RKO (cell line): ENCODE measurements at regions not wholly inside any gene's neighbourhood (a gene's known extent, or its start where the extent isn't known, plus 50 kb on each side); places are given as distances from the start of the nearest gene placed in this dataset.

Source experiments
- DNase-seq: peaks from one replicate; pipeline ENCODE4 v3.0.0-alpha.2; 2016; ENCODE audit warnings: low spot score

DNA sequence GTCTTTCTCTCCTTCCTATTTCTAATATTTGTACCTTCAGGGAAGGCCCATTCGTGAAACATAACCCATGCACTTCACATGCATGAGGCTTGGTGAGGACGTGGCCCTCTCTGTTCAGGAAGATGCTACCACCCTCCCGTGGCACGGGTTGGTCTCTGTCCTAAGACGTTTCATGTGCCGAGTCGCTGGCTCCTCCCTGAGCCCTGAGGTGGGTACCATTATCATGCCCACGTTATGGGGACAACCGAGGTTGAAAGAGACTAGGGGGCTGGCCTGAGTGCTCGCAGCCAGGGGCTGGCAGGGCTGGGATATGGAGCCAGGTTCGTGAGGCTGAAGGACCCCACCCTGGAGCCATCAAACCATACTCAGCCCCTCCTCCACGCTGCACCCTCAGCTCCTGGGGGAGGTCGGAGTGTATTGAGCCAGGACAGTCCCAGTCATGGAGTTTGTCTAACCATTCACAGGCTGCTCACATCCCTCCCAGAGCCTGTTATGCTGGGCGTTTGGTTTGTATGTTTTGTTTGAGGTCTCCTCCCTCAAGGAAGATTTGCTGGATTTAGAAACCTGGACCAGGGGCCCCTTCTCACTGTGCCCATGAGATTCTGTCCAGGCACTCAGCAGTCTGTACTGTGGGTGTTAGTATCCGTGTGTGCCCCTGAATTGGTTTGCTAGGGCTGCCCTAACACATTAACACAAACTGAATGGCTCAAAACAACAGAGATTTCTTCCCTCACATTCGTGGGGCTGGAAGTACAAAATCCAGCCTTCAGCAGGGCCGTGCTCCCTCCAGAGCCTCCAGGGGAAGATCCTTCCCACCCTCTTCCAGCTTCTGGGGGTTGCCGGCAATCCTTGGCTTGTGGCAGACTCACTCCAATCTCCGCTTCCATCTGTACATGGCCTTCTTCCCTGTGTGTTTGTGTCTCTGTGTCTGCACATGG lies 88.3 kb downstream of the ANKRD60 start:
- no peak for DNase-seq

DNA sequence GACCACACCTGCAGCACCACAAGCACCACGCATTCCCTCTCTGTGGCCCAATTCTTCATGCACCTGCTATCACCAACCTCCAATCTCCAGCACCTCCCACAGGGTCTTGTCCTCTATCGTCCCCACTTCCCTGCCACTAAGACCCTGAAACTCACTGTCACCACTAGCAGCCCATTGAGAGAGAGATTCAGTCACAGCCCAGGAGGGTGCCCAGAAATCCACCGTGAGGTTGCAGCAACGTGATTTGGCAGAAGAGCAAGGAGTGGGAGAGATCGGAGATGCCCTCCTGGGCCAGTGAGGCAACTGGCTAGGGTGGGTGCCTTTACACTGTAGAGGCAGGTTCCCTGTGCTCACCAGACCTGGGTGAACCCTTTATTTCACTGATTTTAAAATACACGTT lies 90.1 kb downstream of the ANKRD60 start:
- no peak for DNase-seq

DNA sequence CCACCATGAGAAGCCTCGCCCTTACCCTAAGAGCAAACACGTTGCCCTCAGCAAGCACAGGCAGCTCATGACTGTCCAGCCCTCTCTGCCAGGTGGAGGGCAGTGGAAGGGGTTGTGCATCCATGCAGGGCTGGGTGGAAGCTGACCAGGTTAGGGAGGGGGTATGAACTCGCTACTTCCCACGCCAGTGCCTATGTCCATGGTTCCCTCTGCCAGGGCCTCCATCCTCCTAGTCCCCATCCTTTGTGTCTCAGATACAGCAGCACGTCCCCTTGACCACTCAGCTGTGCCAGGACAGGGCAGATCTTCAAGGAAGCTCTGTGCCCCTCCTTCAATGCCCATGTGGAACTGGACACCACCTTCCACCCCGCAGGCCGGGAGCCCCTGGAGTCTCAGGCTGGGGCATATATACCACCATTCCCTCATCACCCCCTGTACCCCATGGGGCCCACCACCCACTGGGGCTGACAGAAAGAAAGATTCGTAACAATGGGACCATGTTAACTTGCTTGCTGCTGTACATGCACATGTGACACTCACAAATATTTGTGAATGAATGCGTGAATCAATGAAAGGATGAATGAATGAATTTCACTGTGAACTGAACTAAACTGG lies 90.7 kb downstream of the ANKRD60 start:
- no peak for DNase-seq

DNA sequence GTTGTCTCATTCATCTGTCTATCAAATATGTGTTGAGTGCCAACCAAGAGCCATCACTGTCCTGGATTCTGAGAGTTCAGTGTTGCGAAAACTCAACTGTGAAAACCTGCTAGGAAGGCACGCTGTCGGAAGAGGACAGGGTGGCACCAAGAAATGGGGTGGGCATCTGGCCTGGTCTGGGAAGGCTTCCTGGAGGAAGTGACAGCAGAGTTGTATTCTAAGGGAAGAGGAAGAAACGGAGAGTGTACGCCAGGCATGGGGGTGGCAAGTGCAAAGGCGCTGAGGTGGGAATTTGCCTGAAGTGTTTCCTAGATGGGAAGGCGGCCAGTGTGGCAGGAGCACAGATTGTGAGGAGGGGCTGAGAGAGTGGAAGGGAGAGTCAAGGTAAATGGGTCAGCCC lies 91.2 kb downstream of the ANKRD60 start:
- DNase-seq: no peak

DNA sequence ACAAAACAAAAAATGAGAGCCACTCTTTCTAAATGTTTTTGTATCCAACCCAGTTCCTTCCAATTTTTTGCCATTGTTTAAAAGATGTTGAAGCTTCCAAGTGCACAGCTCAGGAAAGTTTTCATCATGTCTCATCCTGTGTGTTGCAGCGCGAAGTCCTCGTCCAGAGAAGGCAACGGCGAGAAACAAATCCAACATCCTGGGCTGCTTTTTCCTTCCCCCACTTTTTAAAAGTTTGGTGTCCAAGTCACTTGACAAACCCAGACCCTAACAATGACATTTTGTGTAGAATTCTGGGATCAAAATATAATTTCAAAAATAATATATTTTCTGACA lies 92.3 kb downstream of the ANKRD60 start:
- DNase-seq: no peak

DNA sequence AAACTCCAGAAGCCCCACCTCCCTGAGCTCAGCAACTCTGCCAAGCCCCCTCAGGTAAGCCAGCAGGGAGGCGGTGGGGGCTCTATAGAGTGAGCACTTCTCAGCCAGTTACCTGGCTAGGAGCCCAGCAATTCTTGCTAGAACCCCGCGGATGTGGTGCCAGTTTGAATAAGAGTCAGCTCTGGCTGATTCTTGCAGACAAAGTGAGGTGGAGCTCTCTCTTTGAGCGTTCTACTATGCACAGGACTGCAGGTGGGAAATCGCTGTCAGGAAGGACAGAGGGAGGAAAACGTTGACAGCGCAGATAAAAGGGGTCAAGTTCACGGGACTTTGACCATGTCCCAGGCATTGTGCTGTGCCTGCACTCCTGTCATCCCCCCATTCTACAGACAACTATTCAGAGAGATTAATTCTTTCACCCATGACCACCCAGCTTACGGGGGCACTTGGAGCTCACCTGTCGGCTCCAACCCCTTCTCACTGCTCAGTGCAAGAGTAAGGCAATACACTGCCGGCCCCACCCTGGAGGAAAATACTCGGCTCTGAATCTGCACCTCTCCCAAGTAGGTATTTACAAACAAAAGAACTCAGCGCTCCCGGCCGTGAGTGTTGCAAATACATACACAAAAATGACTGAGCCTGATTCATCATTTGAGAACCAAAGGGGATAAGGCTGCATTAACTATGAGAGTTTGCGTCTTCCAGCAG lies 92.9 kb downstream of the ANKRD60 start:
- no peak for DNase-seq

DNA sequence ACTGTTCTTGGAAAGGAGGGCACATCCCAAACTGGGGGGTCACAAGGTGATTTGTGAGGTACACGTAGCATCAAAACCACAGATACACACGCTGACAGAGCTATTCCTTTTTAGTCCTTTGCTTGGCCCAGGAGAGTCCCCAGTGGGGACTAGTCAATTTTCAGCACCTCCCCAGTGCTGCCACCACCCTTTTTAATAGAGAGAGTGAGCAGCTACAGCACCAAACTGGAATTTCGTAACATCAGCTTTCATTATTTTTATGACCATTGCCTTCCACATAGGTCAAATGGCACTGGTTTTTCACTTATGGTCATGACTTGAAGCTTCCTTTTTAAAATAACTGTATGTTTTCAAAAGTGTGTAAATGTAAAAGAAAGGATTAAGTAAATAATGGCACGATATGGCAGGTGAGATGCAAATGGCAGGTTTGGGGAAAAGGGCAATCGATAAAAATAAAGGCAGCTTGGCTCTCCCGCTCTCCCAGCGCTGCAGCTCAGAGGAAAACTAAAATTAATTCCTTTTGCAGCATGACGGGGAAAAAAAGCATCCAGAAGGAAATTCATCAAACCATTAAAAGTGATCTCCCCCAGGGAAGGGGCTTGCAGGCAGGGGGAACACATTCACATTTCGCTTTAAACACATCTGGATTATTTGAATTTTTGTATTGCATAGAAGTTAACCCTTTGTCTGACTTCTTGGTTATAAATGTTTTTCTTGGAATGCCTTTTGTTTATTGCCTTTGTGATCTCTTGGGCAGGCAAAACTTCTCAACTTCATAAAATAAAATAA lies 95.2 kb downstream of the ANKRD60 start:
- DNase-seq: no peak

DNA sequence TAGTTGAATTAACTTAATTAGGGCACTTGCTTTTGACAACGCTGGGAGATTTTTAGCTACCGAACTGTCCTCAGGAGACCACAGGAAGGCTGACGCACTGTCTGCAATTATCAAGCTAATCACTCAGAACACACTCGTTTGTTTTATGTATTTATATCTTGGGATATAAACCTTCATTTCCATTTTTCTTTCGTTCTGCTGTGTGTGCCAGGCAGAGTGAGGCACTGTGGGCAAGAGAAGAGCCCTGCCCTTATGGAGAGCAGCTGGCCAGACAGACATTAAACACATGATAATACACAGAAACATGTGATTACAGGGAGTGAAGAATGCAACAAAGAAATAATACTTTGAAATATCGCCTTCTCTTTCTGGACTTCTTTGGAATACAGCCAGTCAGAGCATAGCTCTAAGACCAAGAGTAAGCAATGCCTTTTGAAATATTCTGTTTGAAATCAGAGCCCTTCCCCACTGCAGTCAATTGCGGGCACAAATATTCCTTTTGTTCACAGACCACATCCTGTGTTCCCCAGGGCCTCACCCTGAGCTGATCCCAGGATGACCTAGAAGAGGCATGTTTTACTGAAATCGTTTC lies 96.8 kb downstream of the ANKRD60 start:
- DNase-seq: no peak

DNA sequence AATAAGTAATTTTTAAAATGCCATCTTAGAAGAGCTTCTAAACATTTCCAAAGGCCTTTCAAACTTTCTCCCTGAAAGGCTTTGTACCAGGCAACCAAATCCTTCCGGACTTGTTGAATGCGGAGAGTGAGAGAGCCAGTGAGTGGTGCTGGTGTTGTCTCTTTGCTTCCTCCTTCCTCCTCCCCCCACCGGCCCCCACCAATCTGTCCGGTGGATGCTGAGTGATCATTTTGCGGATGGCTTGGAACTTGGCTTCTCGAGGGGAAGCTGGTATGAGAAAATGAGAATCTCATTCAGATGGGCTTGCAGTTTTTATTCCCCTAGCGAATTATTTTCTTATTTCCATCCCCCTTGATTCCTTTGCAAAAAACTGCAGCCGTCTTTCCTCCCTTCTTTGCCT lies 97.3 kb downstream of the ANKRD60 start:
- no peak for DNase-seq

DNA sequence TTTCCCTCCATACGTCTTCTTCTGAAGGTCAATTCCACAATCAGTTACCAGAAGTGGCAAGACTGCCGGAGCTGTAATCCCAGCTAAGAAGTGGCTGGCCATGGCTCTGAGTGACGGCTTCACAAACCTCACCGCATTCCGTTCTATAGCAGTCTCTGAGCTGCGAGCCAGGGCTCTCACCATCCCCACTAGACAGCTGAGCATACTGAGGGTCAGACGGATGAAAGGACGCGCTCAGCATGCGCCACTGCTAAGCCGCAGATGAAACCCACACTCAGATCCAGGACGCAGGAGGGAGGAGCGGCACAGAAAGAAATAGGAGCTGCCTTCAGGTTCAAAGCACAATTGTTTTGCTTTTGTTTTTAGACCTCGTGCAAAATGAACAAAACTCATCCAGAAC lies 97.9 kb downstream of the ANKRD60 start:
- DNase-seq: no peak

DNA sequence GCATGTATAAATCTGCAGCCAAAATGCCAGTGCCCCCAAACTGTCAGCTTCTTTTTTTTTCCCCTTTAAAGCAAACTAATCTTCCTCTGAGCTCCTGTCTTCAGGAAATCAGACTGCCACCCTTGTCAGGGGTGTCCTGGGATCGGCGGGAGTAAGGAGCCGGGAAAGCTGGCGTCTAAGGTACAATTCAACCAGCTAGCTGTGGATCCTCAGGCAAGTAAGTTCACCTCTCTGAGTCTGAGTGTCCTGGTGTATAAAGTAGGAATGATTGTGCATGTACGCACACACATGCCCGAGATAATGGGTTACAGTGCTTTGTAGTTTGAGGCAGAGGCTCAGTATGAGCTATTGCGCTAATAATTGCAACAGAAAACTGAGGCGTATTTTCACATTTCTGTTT lies 98.3 kb downstream of the ANKRD60 start:
- DNase-seq: no peak

DNA sequence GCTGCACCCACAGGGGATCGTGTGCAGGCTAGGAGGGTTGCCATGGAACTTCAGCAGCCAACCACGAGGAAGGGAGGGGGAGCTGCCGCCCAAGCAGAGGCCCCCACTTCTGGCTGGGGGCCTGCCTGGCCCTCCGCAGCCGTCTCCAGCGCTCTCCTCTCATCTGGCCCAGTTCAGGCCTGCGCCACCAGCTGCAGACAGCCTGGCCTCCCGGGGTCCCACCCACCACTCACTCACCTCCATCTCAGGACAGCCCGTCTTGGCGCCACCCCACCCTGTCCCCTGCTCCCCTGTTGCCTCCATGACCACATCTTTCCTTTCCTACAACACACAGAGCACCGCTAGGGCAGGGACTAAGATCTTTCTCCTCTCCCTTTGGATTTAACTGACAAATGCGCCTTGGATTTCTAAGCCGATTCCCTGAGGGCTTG lies 98.7 kb downstream of the ANKRD60 start:
- DNase-seq: no peak

DNA sequence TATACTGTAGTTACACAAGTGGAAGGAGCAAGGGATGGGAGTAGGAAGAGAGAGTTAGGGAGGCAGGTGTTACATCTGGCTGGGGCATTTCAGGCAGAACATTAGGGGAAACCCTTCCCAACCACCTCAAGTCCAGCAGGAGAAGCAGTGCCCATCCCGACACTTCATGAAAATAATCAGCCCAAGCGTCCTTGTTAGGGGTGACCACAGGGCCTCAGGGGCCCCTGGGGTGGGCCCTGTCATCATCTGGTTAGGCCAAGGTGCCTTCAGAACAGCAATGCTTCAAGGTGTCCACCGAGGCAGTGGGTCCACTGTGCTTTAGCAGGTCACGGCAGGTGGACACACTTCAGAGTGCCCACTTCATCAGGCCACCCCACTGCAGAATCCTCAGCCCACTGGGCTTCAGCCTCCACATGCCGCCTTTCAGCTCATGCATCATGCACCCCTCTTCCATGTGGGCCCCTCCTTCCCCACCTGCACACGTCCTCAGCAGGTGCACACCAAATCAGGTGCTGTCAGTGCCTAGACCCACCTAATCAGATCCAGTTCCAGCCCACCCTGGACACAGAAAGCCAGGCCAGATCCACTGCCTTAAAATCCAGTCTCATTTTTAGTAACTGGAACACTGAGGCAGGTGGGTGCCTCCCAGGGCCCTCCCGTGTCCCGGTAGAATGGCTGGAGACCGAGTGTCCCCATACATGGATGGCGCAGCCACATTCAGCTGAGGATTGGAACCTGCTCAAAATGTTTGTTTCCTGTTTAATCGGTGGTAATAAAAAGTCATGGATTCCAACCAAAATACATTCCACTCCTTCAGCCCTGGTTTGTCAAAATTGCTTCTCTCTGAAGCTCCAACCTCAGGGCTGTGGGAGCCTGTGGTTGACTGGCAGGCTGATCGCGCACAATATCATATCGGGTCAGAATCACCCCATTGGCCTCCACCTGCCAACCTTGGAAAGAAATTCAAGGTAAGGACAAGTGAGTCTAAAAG lies 99.5 kb downstream of the ANKRD60 start:
- no peak for DNase-seq

DNA sequence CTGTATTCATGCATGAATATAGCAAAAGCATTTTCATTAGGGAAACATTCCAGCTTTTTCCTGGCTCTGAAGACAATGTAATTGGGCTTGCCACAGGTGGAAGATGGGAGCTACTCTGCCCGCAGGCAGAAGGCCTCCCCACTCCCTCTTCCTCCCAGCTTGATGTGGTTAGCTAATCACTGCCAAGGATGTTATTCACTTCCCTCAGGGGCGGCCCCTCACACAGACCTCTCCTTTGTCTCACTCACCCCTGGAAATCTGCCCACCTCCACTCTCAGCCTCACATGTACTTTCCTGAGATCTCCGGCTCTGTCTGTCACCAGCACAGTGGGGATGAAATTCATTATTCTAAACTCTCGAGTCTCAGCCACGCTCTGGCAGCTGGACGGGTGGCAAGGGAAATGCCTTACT lies 100.7 kb downstream of the ANKRD60 start:
- DNase-seq: no peak

DNA sequence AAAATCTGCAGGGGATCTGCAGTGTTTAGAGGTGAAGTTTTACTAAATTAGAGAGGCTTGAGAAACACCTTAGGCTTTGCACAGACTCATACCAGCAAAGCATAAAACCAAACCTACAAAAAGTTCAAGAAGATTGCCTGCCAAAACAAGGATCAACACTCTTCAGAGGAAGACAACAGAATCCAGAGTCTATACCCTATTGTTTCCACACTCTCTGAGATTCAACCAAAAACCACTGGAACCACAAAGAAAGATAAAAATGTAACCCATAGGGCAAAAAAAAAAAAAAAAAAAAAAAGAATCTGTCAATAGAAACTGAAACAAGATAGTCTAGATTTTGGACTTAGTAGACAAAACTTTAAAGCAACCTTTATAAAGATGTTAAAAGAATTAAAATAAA lies 102.7 kb downstream of the ANKRD60 start:
- DNase-seq: no peak

DNA sequence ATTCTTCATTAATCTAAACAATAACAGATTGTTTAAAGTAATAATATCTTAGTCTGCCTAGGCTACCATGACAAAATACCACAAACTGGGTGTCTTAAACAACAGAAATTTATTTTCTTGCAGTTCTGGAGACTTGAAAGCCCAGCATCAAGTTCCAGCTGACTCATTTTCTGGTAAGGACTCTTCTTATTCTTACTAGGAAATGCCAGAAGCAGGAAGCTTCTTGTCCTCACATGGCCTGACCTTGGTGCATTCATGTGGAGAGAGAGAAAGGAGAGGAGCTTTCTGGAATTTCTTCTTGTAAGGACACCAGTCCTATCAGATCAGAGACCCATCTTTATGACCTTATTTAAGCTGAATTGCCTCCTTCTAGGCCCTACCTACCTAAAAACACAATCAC lies 110.5 kb downstream of the ANKRD60 start:
- no peak for DNase-seq

DNA sequence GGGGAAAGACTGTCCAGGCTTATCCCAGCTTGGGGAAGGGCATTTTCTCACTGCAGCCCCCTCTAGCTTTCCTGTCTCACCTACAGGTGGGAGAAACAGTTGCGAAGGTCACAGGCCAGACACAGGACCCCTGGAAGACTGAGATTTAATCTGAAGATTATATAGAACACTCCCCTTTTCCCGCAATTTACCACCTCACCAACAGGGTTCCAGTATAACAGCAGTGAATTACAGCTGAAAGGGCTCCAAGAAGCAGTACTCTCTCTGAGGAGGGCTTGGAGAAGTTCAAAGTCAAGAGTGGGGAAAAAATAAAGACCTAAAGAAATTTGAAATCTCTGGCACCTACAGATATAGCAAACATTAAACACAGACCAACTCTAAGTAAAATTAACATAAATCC lies 111.9 kb downstream of the ANKRD60 start:
- no peak for DNase-seq

DNA sequence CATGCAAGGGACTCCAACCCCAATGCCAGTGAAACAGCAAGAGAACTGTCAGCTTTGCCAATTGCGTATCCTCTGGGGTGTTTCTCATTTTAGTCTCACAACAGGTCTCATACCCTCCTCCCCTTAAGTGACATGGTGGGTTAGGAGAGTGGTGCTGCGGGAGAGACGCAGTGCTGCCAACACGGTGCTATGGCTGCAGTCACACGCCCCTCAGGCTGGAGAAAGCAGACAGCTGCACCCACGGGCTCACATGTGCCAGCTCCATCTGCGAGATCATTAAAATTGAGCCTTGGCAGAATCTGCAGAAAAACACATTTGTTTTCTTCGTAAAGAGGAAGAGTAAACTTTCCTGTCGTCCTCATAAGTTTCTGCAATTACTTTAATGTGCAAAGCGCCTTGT lies 114.7 kb downstream of the ANKRD60 start:
- no peak for DNase-seq

DNA sequence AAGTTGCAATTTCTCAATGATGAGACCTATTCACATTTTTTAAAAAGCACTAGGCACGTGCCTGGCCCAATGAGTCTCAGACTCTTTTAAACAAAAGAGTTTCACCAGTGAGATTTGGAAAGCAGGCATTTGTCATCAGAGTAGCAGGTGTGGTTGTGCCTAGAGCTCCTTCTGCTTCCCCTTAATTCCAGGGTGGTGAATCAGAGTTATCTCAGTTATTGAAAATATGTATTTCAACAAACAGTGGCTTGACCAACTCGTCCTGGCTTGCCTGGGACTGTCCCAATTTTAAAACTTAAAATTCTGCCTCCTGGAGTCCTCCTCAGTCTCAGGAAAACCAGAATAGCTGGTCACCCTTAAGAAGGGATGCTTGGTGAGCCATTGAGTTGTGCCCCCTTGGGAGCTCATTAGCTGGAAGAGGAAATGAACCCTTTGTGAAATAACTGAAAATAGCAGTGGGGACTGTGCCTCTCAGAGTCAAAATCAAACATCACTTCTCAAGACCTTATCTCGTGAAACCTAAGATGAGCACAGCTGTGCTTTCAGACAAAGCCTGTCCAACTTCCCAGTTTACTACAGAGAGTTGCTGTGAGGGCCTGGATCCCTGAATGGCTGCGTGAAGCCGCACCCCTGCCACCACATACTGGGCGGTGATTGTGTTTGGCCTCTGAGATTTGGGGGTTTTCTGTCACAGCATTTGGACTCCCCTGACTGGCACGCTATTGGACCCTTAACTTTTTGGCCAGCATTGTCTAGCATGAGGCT lies 116.3 kb downstream of the ANKRD60 start:
- DNase-seq: peak; percentile 6
